ENCODE measurements at regions not wholly inside any gene's neighbourhood (a gene's known extent, or its start where the extent isn't known, plus 50 kb on each side); places are given as distances from the start of the nearest gene placed in this dataset.

DNA sequence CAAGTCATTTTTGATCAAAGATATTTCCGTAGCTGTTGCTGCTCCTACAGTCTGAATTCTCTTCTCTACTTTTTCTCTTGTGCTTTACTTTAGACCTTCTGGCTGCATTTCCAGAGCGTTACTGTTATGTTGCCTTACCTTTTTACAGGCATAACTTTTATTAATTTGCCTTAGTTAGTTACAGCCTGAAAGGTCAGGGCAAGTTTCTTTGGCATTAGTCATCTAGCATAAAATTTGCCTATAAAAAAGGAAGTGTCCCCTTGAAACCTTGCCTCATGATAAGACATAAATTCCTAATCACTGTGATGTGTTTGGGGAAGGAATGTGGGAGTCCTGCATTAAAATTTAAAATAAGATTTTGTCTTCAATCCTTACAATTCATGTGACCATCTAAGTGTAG, 618.5 kb downstream of the NR2F2 start:
- Histone ChIP-seq H3F3A (ENCODE audit: insufficient read depth, low read length) (no peaks in the 10 kb centered on the region), H3K4me3 (ENCODE audit: low read length) (no peak overlapping the region), H3K27me3 (replicated peaks; ENCODE audit: insufficient read depth, low read length) (no peaks in the 10 kb centered on the region), H3K36me3 (replicated peaks; ENCODE audit: insufficient read depth, low read length) (no peaks in the 10 kb centered on the region), H3K9me3 (replicated peaks; ENCODE audit: insufficient read depth, low read length) (no peaks in the 10 kb centered on the region), H3K9me2 (replicated peaks; ENCODE audit: insufficient read depth, low read length) (no peaks in the 10 kb centered on the region), H4K20me1 (ENCODE audit: insufficient read depth, low read length) (no peaks in the 10 kb centered on the region), H3K4me1 (ENCODE audit: low read length) (no peaks in the 10 kb centered on the region), H3K9ac (ENCODE audit: low read length) (no peak overlapping the region), H3K27ac (ENCODE audit: low read length) (no peak overlapping the region), H2AFZ (ENCODE audit: low read length) (no peak overlapping the region), H3K4me2 (ENCODE audit: low read depth, low read length) (no peak overlapping the region), H3K79me2 (ENCODE audit: low read length) (no peaks in the 10 kb centered on the region)
- no peak for DNase-seq
- TF ChIP-seq EZH2phosphoT487 (IDR thresholded peaks at IDR 0.05; ENCODE audit: low read length) (no peak), EZH2 (optimal IDR thresholded peaks at IDR 0.05; ENCODE audit: low read depth, low read length) (no peak), CTCF (IDR thresholded peaks at IDR 0.05; ENCODE audit: low read length) (no peak)

DNA sequence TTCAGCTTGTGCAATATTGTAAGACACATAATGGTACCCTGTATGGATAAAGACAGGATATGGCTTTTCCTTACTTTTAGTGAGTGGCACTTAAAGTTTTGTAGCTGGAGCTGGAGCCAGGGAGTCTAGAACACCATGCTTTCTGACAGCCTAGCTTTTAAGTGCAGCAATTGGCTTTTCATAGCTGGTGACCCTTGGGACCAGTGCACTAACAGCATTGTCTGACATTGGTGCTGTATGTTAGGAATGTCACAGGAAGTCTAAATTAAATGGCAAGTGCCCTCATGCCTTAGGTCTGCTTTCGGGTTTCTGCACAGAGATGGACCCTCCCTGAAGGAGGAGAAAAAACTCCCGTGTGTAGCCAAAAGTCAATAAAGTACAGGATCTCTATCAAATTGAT, 628.2 kb downstream of the NR2F2 start:
- no peak for TF ChIP-seq EZH2 (optimal IDR thresholded peaks at IDR 0.05; ENCODE audit: low read depth, low read length)
- no peak for TF ChIP-seq CTCF (IDR thresholded peaks at IDR 0.05; ENCODE audit: low read length)
- no peak for TF ChIP-seq EZH2phosphoT487 (IDR thresholded peaks at IDR 0.05; ENCODE audit: low read length)
- Histone ChIP-seq H3K27ac (ENCODE audit: low read length) (no peak overlapping the region), H3K9ac (ENCODE audit: low read length) (no peak overlapping the region), H3K9me3 (replicated peaks; ENCODE audit: insufficient read depth, low read length) (no peaks in the 10 kb centered on the region), H3K4me2 (ENCODE audit: low read depth, low read length) (no peak overlapping the region), H3K27me3 (replicated peaks; ENCODE audit: insufficient read depth, low read length) (no peaks in the 10 kb centered on the region), H3K9me2 (replicated peaks; ENCODE audit: insufficient read depth, low read length) (no peaks in the 10 kb centered on the region), H3K4me1 (ENCODE audit: low read length) (no peaks in the 10 kb centered on the region), H3K36me3 (replicated peaks; ENCODE audit: insufficient read depth, low read length) (no peaks in the 10 kb centered on the region), H4K20me1 (ENCODE audit: insufficient read depth, low read length) (no peaks in the 10 kb centered on the region), H2AFZ (ENCODE audit: low read length) (no peak overlapping the region), H3K79me2 (ENCODE audit: low read length) (no peaks in the 10 kb centered on the region), H3F3A (ENCODE audit: insufficient read depth, low read length) (no peaks in the 10 kb centered on the region), H3K4me3 (ENCODE audit: low read length) (no peak overlapping the region)
- no peak for DNase-seq

DNA sequence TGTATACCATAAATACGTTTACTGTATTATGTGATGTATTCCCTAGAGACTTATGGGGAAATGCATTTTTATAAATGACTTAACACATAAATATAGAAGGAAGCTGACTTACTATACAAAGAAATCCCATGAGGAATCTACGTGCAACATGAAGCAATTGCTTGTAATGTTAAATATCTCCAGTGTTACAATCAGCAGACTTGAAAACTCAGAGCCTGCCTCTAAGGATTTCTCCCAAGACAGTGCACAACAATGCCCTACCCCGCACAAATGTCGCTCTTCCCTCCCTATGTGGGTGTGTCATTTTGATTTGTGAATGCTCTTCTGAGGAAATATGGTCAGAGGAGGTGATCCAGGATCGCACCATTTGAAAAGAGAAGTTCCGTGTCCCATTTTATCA, 629.0 kb downstream of the NR2F2 start:
- no peaks in the 10 kb centered on the region for H3K36me3 ChIP-seq (replicated peaks; ENCODE audit: insufficient read depth, low read length)
- no peaks in the 10 kb centered on the region for H3K79me2 ChIP-seq (ENCODE audit: low read length)
- no peak for DNase-seq
- H3K4me2 ChIP-seq (ENCODE audit: low read depth, low read length): no peak overlapping the region
- H3K9ac ChIP-seq (ENCODE audit: low read length): no peak overlapping the region
- no peaks in the 10 kb centered on the region for H4K20me1 ChIP-seq (ENCODE audit: insufficient read depth, low read length)
- TF ChIP-seq EZH2phosphoT487 (IDR thresholded peaks at IDR 0.05; ENCODE audit: low read length) (no peak), EZH2 (optimal IDR thresholded peaks at IDR 0.05; ENCODE audit: low read depth, low read length) (no peak), CTCF (IDR thresholded peaks at IDR 0.05; ENCODE audit: low read length) (no peak)
- no peaks in the 10 kb centered on the region for H3K9me2 ChIP-seq (replicated peaks; ENCODE audit: insufficient read depth, low read length)
- H3F3A ChIP-seq (ENCODE audit: insufficient read depth, low read length): no peaks in the 10 kb centered on the region
- no peaks in the 10 kb centered on the region for H3K9me3 ChIP-seq (replicated peaks; ENCODE audit: insufficient read depth, low read length)
- H3K27ac ChIP-seq (ENCODE audit: low read length): no peak overlapping the region
- no peak overlapping the region for H3K4me3 ChIP-seq (ENCODE audit: low read length)
- no peaks in the 10 kb centered on the region for H3K27me3 ChIP-seq (replicated peaks; ENCODE audit: insufficient read depth, low read length)
- H3K4me1 ChIP-seq (ENCODE audit: low read length): no peaks in the 10 kb centered on the region
- no peak overlapping the region for H2AFZ ChIP-seq (ENCODE audit: low read length)

Measured in MM.1S (cell line).